Endothelial cell (in vitro differentiated cells): ENCODE measurements at regions not wholly inside any gene's neighbourhood (a gene's known extent, or its start where the extent isn't known, plus 50 kb on each side); places are given as distances from the start of the nearest gene placed in this dataset.

Source experiments
- DNase-seq: peaks from one replicate; pipeline ENCODE4 v3.0.0; 2021; ENCODE audit warnings: low spot score
- H3K27ac Mint-ChIP-seq: one replicate; pipeline ENCODE4 v1.8.0; 2021; ENCODE audit warnings: mixed read lengths, inconsistent platforms; ENCODE audit not compliant: unreplicated experiment
- H3K27me3 Mint-ChIP-seq: one replicate; pipeline ENCODE4 v1.8.0; 2021; ENCODE audit warnings: mild to moderate bottlenecking, moderate library complexity, mixed read lengths, inconsistent platforms; ENCODE audit not compliant: unreplicated experiment
- H3K36me3 Mint-ChIP-seq: one replicate; pipeline ENCODE4 v1.8.0; 2021; ENCODE audit warnings: mild to moderate bottlenecking, low read depth, mixed read lengths, inconsistent platforms; ENCODE audit not compliant: unreplicated experiment
- H3K4me1 Mint-ChIP-seq: one replicate; pipeline ENCODE4 v1.8.0; 2021; ENCODE audit warnings: mild to moderate bottlenecking, mixed read lengths, inconsistent platforms; ENCODE audit not compliant: unreplicated experiment
- H3K4me3 Mint-ChIP-seq: one replicate; pipeline ENCODE4 v1.8.0; 2021; ENCODE audit warnings: mild to moderate bottlenecking, mixed read lengths, inconsistent platforms; ENCODE audit not compliant: unreplicated experiment
- H3K9me3 Mint-ChIP-seq: one replicate; pipeline ENCODE4 v1.8.0; 2021; ENCODE audit warnings: mixed read lengths, inconsistent platforms; ENCODE audit not compliant: unreplicated experiment
- CTCF ChIP-seq: fragments of 200-600 bp; sonication (generic); IDR thresholded peaks from one replicate; pipeline ENCODE4 v1.5.0; 2021; ENCODE audit warnings: antibody characterized with exemption; ENCODE audit not compliant: unreplicated experiment

- Mint-ChIP-seq H3K4me1 (peaks cover 3% of the 10 kb centered on the region), H3K27me3 (no peaks in the 10 kb centered on the region), H3K9me3 (no peaks in the 10 kb centered on the region), H3K27ac (no peak overlapping the region), H3K4me3 (no peak overlapping the region), H3K36me3 (no peaks in the 10 kb centered on the region)
- no peak for TF ChIP-seq CTCF
- DNase-seq = no peak
These were observed 843.1 kb upstream of the WWC1 start for GRCh38 chr5:167448376-167448775.

- Mint-ChIP-seq H3K9me3 (no peaks in the 10 kb centered on the region), H3K36me3 (no peaks in the 10 kb centered on the region), H3K4me1 (peaks cover 4% of the 10 kb centered on the region), H3K27me3 (no peaks in the 10 kb centered on the region), H3K27ac (no peak overlapping the region), H3K4me3 (no peak overlapping the region)
- no peak for DNase-seq
- no peak for TF ChIP-seq CTCF
These were observed 840.4 kb upstream of the WWC1 start for GRCh38 chr5:167451076-167451475.

GRCh38 chr5:167452136-167452535 lies 839.3 kb upstream of the WWC1 start:
- H3K9me3 Mint-ChIP-seq = no peaks in the 10 kb centered on the region
- no peak overlapping the region for H3K27ac Mint-ChIP-seq
- peaks cover 4% of the 10 kb centered on the region for H3K4me1 Mint-ChIP-seq
- H3K27me3 Mint-ChIP-seq = no peaks in the 10 kb centered on the region
- no peak for DNase-seq
- no peaks in the 10 kb centered on the region for H3K36me3 Mint-ChIP-seq
- no peak for TF ChIP-seq CTCF
- no peak overlapping the region for H3K4me3 Mint-ChIP-seq

GRCh38 chr5:167453246-167454030 lies 838.0 kb upstream of the WWC1 start:
- Mint-ChIP-seq H3K27ac (no peak overlapping the region), H3K9me3 (no peaks in the 10 kb centered on the region), H3K4me1 (peaks cover 4% of the 10 kb centered on the region), H3K36me3 (no peaks in the 10 kb centered on the region), H3K4me3 (no peak overlapping the region), H3K27me3 (peaks cover 2% of the 10 kb centered on the region)
- no peak for DNase-seq
- no peak for TF ChIP-seq CTCF

GRCh38 chr5:167458412-167458811 lies 833.0 kb upstream of the WWC1 start:
- Mint-ChIP-seq H3K36me3 (no peaks in the 10 kb centered on the region), H3K27me3 (peaks cover 2% of the 10 kb centered on the region), H3K27ac (no peak overlapping the region), H3K4me3 (no peak overlapping the region), H3K4me1 (peaks cover 4% of the 10 kb centered on the region), H3K9me3 (no peaks in the 10 kb centered on the region)
- no peak for TF ChIP-seq CTCF
- DNase-seq = no peak
